BJ (cell line): ENCODE measurements at regions not wholly inside any gene's neighbourhood (a gene's known extent, or its start where the extent isn't known, plus 50 kb on each side); places are given as distances from the start of the nearest gene placed in this dataset.

ENCODE experiments used
- CTCF ChIA-PET: fragments of 350-600 bp; formaldehyde crosslinking; extraction: SDS; loops from one replicate; lab custom pipeline; 2021; ENCODE audit warnings: antibody characterized with exemption, inconsistent platforms; lab: Yijun Ruan, JAX
- POLR2A ChIA-PET: fragments of 300-600 bp; sonication (Branson Sonifier 250); formaldehyde crosslinking; extraction: SDS; loops from one replicate; lab custom pipeline; 2021; ENCODE audit warnings: antibody characterized with exemption; lab: Charles Lee
- DNase-seq: peaks from one replicate; pipeline ENCODE4 v3.0.0-alpha.2; 2011; ENCODE audit warnings: low read depth
- H3K27me3 ChIP-seq: 2 replicates; pipeline ENCODE4 v1.6.0; 2011; ENCODE audit warnings: low read length; ENCODE audit not compliant: control insufficient read depth, insufficient read depth
- H3K36me3 ChIP-seq: 2 replicates; pipeline ENCODE4 v1.5.1; 2011; ENCODE audit warnings: low read length; ENCODE audit not compliant: control insufficient read depth, insufficient read depth
- H3K4me3 ChIP-seq: 2 replicates; pipeline ENCODE4 v1.5.1; 2011; ENCODE audit warnings: low read depth, mild to moderate bottlenecking, control low read depth, low read length
- CTCF ChIP-seq: IDR thresholded peaks from 2 replicates; pipeline ENCODE4 v1.5.1; 2011; ENCODE audit warnings: low read depth, mild to moderate bottlenecking, control low read depth, inconsistent platforms, low read length, moderate library complexity; ENCODE audit not compliant: insufficient read depth

GRCh38 chr1:232682248-232682647, 52.3 kb upstream of the SIPA1L2 start:
- DNase-seq: no peak
- ChIA-PET POLR2A (no interaction called here), CTCF (no interaction called here)
- H3K4me3 ChIP-seq: no peak overlapping the region
- H3K27me3 ChIP-seq: no peaks in the 10 kb centered on the region
- no peak for TF ChIP-seq CTCF
- no peaks in the 10 kb centered on the region for H3K36me3 ChIP-seq

- H3K4me3 ChIP-seq: no peak overlapping the region
- no peak for TF ChIP-seq CTCF
- POLR2A ChIA-PET: no interaction called here
- no peak for DNase-seq
- no peaks in the 10 kb centered on the region for H3K36me3 ChIP-seq
- H3K27me3 ChIP-seq: no peaks in the 10 kb centered on the region
- CTCF ChIA-PET: interaction anchor here (0.9 kb wide), 1 partner anchor 9 kb away, joined by 3 read pairs; no protein-coding TSS in a partner anchor
Observed at GRCh38 chr1:232684371-232685105, 54.6 kb upstream of the SIPA1L2 start.

GRCh38 chr1:232686346-232686745, 56.4 kb upstream of the SIPA1L2 start:
- no peaks in the 10 kb centered on the region for H3K27me3 ChIP-seq
- ChIA-PET POLR2A (no interaction called here), CTCF (no interaction called here)
- TF ChIP-seq CTCF: no peak
- H3K4me3 ChIP-seq: no peak overlapping the region
- no peaks in the 10 kb centered on the region for H3K36me3 ChIP-seq
- DNase-seq: no peak

- no peak for DNase-seq
- CTCF ChIA-PET: no interaction called here
- no peak for TF ChIP-seq CTCF
- Histone ChIP-seq H3K4me3 (no peak overlapping the region), H3K36me3 (no peaks in the 10 kb centered on the region), H3K27me3 (peaks cover 2% of the 10 kb centered on the region; the same call in 1 of the 2 replicates)
- POLR2A ChIA-PET: no interaction called here
Observed at GRCh38 chr1:232687304-232687703, 57.4 kb upstream of the SIPA1L2 start.

GRCh38 chr1:232687728-232688127, 57.8 kb upstream of the SIPA1L2 start:
- POLR2A ChIA-PET: no interaction called here
- TF ChIP-seq CTCF: no peak
- no peaks in the 10 kb centered on the region for H3K36me3 ChIP-seq
- H3K27me3 ChIP-seq: peaks cover 2% of the 10 kb centered on the region; the same call in 1 of the 2 replicates
- CTCF ChIA-PET: no interaction called here
- no peak overlapping the region for H3K4me3 ChIP-seq
- DNase-seq: no peak
